ENCODE measurements at regions not wholly inside any gene's neighbourhood (a gene's known extent, or its start where the extent isn't known, plus 50 kb on each side); places are given as distances from the start of the nearest gene placed in this dataset.

- DNase-seq (ENCODE audit: low spot score) = no peak
- Histone ChIP-seq H3K27ac (no peak overlapping the region), H3K4me3 (no peak overlapping the region)
- no peak for TF ChIP-seq CTCF (IDR thresholded peaks at IDR 0.05)
Measured at GRCh38 chr5:167049043-167049663, 1242.3 kb upstream of the WWC1 start.

DNA sequence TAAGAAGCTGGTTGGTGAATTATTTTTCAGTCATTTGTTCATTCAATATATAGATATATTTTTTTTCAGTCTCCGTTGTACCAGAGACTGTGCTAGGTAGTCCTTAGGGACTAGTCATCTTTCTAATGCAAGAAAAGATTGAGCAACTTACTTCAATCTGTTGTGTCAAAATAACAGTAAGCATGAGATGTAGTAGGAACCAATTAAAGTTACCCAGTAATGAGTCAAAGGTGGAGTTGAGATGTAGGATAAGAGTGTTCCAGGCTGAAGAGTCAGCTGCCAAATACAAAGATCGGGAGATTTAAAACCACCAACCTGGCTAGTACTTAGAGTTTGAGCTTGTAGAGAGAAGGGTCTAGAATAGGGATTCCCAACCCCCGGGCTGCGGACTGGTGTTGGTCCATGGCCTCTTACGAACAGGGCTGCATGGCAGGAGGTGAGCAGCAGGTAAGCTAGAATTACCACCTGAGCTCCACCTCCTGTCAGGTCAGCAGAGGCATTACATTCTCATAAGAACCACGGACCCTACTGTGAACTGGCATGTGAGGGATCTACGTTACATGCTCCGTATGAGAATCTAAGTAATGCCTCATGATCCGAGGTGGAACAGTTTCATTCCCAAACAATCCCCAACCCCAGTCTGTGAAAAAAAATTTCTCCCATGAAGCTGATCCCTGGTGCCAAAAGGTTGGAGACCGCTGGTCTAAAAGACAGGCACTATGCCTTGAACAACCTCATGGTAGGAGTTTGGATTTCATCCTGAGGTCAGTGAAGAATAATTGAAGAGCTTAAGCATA, 1241.5 kb upstream of the WWC1 start:
- Histone ChIP-seq H3K27ac (no peak overlapping the region), H3K4me3 (no peak overlapping the region)
- no peak for TF ChIP-seq CTCF (IDR thresholded peaks at IDR 0.05)
- DNase-seq (ENCODE audit: low spot score) = no peak

- no peak for DNase-seq (ENCODE audit: low spot score)
- Histone ChIP-seq H3K4me3 (no peak overlapping the region), H3K27ac (no peak overlapping the region)
- TF ChIP-seq CTCF (IDR thresholded peaks at IDR 0.05) = no peak
Measured at GRCh38 chr5:167050568-167051401, 1240.7 kb upstream of the WWC1 start.

- no peak for TF ChIP-seq CTCF (IDR thresholded peaks at IDR 0.05)
- no peak for DNase-seq (ENCODE audit: low spot score)
- H3K27ac ChIP-seq = no peak overlapping the region
Measured at GRCh38 chr5:167051402-167051768, 1240.1 kb upstream of the WWC1 start.

GRCh38 chr5:167052791-167053190, 1238.7 kb upstream of the WWC1 start:
- no peak for TF ChIP-seq CTCF (IDR thresholded peaks at IDR 0.05)
- DNase-seq (ENCODE audit: low spot score) = no peak
- no peak overlapping the region for H3K27ac ChIP-seq
- H3K4me3 ChIP-seq = no peak overlapping the region

More at GRCh38 chr5:167051402-167051768, 1240.1 kb upstream of the WWC1 start:
- H3K4me3 ChIP-seq = no peak overlapping the region

GRCh38 chr5:167057665-167058064, 1233.8 kb upstream of the WWC1 start:
- no peak overlapping the region for H3K4me3 ChIP-seq
- no peak for TF ChIP-seq CTCF (IDR thresholded peaks at IDR 0.05)
- no peak for DNase-seq (ENCODE audit: low spot score)
- no peak overlapping the region for H3K27ac ChIP-seq
